Fibroblast of pulmonary artery (primary cell): ENCODE measurements at regions not wholly inside any gene's neighbourhood (a gene's known extent, or its start where the extent isn't known, plus 50 kb on each side); places are given as distances from the start of the nearest gene placed in this dataset.
"Not testable (repeated sequence)": the region's sequence is repeated elsewhere in the genome, so short reads cannot be mapped to it uniquely, and the experiment has no call there.

Experiments used
- DNase-seq: peaks from one replicate; pipeline ENCODE4 v3.0.0-alpha.2; 2010; ENCODE audit warnings: low read depth
- H3K4me3 ChIP-seq: replicated peaks from 2 replicates; pipeline ENCODE4 v1.5.1; 2011; ENCODE audit warnings: low read depth, mild to moderate bottlenecking, control low read depth, low read length, moderate library complexity
- TF ChIP-seq, protein P1 (sequence below): IDR thresholded peaks from 2 replicates; pipeline ENCODE4 v1.5.1; 2011; ENCODE audit warnings: mild to moderate bottlenecking, control low read depth, low read length, inconsistent platforms; ENCODE audit errors: missing control alignments

DNA sequence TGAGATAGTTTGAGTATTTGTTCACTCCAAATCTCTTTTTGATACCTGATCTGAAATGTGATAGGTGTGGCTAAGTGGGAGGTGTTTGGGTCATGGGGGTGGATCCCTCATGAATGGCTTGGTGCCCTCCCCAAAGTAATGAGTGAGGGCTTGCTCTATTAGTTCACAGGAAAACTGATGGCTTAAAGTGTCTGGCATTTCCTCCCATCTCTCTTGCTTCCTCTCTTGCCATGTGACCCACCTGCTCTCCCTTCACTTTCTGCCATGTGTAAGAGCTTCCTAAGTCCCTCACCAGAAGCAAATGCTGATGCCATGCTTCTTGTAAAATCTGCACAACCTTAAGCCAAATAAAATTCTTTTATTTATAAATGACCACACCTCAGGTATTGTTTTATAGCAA lies 61.1 kb downstream of the MAD2L1 start:
- H3K4me3 ChIP-seq: no peak overlapping the region
- TF ChIP-seq, protein P1, sequence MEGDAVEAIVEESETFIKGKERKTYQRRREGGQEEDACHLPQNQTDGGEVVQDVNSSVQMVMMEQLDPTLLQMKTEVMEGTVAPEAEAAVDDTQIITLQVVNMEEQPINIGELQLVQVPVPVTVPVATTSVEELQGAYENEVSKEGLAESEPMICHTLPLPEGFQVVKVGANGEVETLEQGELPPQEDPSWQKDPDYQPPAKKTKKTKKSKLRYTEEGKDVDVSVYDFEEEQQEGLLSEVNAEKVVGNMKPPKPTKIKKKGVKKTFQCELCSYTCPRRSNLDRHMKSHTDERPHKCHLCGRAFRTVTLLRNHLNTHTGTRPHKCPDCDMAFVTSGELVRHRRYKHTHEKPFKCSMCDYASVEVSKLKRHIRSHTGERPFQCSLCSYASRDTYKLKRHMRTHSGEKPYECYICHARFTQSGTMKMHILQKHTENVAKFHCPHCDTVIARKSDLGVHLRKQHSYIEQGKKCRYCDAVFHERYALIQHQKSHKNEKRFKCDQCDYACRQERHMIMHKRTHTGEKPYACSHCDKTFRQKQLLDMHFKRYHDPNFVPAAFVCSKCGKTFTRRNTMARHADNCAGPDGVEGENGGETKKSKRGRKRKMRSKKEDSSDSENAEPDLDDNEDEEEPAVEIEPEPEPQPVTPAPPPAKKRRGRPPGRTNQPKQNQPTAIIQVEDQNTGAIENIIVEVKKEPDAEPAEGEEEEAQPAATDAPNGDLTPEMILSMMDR: no peak
- no peak for DNase-seq

DNA sequence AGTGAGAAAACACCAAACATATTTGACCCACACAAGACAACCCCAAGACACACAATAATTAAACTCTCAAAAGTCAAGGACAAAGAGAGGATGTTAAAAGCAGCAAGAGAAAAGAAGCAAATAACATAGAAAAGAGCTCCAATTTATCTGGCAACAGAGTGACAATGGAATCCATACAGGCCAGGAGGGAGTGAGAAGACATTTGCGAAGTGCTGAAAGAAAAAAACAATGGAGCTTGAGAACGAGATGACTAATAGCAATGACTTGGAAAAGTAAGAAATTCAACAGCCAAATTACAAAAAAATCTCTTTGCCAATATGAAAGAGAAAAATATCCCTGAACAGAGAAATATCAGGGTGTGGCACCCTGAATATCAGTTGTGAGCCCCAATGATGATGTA lies 61.6 kb downstream of the MAD2L1 start:
- TF ChIP-seq, protein P1: no peak
- DNase-seq: peak; percentile 22
- H3K4me3 ChIP-seq: no peak overlapping the region

DNA sequence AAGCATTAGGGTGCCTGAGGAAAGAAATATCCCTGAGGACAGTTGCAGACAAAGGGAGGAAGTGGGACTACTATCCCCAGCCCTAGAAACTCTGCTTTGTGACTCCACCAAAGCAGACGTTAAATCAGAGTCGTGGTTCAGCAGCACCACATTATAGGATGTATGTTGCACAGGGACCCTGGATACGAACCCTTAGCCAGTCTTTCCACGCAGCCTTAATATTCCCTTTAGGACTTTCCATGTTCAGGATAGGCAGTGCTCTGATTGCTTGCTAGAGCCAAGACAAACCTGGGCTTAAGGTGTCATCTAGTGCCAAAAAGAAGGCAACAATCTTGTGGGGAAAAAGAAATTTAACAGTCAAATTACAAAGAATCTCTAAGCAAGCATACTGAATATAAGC lies 62.6 kb downstream of the MAD2L1 start:
- H3K4me3 ChIP-seq: no peak overlapping the region
- TF ChIP-seq, protein P1: no peak
- no peak for DNase-seq

DNA sequence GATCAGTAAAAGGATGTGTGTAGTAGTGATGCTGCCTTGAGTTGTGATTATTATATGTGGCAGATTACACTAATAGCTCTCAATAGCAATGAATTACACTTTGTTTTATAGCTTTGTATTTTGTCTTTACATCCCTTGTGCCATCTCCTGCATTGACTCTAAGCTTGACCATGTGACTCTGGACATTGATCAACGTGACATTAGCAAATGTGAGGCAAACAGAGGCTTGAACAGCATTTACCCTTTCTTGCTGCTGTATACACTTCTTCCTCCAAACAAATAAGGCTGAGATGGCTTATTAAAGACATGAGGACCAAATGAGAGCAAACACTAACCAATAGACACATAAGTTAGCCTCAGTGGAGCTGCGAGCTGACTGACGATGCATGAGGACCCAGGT lies 63.5 kb downstream of the MAD2L1 start:
- DNase-seq: no peak
- H3K4me3 ChIP-seq: no peak overlapping the region
- TF ChIP-seq, protein P1: no peak

DNA sequence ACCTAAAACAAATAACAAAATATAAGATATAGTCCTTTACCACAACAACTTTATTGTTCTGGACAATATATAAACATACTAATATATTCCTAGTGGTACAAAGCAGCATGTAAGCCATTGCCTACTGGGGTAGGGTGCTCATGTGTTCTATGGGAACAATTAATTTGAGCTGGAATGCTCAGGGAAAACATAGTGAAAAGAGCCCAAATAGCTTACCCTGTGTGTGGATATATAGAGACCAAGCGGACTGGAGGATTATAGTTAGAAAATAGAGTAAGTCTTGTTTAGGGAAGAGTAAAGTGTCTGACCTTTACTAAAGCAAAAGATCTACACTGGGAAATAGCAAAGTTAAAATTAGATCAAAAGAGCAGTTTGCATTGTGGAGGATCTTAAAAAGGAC lies 64.8 kb downstream of the MAD2L1 start:
- no peak overlapping the region for H3K4me3 ChIP-seq
- no peak for DNase-seq
- TF ChIP-seq, protein P1: no peak

DNA sequence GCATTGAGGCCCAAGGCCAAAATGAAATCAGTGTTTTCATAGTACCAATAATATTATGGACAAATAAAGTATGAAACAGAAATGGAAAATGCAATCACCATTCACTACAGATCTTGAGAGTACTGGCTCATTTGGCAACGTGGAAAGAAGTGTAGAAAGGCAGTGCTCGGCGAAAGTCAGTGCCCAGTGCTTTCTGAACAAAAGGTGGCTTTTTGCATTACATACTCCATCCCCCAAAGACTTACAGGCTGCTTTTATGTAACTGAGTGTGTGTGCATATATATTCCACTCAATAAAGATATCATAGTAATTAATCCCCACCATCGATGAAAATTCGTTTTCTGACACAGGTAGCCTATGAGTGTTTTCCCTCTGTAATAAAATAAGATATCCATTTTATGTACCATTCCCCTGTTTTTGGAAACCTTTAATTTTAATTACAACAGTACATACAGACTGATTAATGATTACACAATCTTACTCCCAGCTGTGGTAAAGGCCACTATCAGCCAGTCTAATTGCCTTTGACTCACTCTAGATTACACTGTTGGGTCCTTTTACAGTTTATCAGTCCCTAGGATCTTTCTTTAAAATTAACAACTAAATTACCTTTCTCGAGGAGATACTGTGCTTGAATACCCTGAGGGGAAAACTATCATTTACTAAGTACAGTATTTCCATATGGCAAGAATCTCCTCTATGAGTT lies 65.9 kb downstream of the MAD2L1 start:
- no peak for DNase-seq
- no peak overlapping the region for H3K4me3 ChIP-seq
- TF ChIP-seq, protein P1: no peak

DNA sequence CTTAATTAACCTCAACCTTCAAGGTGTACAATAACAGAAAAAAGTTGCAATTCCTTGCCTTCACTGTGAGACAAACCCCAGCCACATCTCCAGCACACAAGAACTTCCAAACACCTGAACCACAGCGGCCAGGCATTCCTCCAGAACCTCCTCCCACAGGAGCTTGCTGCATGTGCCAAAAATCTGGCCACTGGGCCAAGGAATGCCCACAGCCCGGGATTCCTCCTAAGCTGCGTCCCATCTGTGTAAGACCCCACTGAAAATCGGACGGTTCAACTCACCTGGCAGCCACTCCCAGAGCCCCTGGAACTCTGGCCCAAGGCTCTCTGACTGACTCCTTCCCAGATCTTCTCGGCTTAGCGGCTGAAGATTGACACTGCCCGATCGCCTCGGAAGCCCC lies 70.6 kb downstream of the MAD2L1 start:
- DNase-seq, H3K4me3 ChIP-seq: not testable (repeated sequence)
